Prostate gland (tissue), 2 donors: ENCODE measurements at regions not wholly inside any gene's neighbourhood (a gene's known extent, or its start where the extent isn't known, plus 50 kb on each side); places are given as distances from the start of the nearest gene placed in this dataset.

ENCODE experiments used
- POLR2A ChIP-seq: fragments of 450-650 bp; IDR thresholded peaks from one replicate; pipeline ENCODE4 v1.6.1; 2016; ENCODE audit warnings: antibody characterized with exemption, mild to moderate bottlenecking
- POLR2AphosphoS5 ChIP-seq: sonication (generic); formaldehyde crosslinking; IDR thresholded peaks from one replicate; pipeline ENCODE4 v1.6.1; 2017; ENCODE audit warnings: antibody characterized with exemption
- TF ChIP-seq, protein P1 (sequence below), 4 experiments: fragments of 200-600 bp in 2 of 4; fragments of 450-650 bp in 2 of 4; sonication (generic) in 2 of 4; IDR thresholded peaks; 1 replicate in 3 of 4; 2 replicates in 1 of 4; pipeline ENCODE4 v1.5.1; 2016 to 2019; ENCODE audit warnings: antibody characterized with exemption in 4 of 4, mild to moderate bottlenecking in 2 of 4, moderate library complexity in 2 of 4

DNA sequence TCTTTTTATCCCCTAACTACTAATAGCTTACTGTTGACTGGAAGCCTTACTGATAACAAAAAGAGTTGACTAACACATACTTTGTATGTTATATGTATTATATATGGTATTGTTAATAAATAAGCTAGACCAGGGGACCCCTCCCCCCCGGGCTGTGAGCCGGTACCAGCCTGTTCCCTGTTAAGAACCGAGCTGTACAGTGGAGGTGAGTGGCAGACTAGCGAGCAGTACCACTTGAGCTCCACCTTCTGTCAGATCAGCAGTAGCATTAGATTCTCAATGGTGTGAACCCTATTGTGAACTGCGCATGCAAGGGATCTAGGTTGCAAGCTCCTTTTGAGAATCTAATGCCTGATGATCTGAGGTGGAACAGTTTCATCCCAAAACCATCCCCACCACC, 377.0 kb downstream of the IPMK start:
- TF ChIP-seq, protein P1, sequence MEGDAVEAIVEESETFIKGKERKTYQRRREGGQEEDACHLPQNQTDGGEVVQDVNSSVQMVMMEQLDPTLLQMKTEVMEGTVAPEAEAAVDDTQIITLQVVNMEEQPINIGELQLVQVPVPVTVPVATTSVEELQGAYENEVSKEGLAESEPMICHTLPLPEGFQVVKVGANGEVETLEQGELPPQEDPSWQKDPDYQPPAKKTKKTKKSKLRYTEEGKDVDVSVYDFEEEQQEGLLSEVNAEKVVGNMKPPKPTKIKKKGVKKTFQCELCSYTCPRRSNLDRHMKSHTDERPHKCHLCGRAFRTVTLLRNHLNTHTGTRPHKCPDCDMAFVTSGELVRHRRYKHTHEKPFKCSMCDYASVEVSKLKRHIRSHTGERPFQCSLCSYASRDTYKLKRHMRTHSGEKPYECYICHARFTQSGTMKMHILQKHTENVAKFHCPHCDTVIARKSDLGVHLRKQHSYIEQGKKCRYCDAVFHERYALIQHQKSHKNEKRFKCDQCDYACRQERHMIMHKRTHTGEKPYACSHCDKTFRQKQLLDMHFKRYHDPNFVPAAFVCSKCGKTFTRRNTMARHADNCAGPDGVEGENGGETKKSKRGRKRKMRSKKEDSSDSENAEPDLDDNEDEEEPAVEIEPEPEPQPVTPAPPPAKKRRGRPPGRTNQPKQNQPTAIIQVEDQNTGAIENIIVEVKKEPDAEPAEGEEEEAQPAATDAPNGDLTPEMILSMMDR (IDR thresholded peaks at IDR 0.05), result no peak
- TF ChIP-seq POLR2AphosphoS5, result no peak
- TF ChIP-seq POLR2A, result no peak
